ENCODE measurements at regions not wholly inside any gene's neighbourhood (a gene's known extent, or its start where the extent isn't known, plus 50 kb on each side); places are given as distances from the start of the nearest gene placed in this dataset.
"Not testable (repeated sequence)": the region's sequence is repeated elsewhere in the genome, so short reads cannot be mapped to it uniquely, and the experiment has no call there.

DNA sequence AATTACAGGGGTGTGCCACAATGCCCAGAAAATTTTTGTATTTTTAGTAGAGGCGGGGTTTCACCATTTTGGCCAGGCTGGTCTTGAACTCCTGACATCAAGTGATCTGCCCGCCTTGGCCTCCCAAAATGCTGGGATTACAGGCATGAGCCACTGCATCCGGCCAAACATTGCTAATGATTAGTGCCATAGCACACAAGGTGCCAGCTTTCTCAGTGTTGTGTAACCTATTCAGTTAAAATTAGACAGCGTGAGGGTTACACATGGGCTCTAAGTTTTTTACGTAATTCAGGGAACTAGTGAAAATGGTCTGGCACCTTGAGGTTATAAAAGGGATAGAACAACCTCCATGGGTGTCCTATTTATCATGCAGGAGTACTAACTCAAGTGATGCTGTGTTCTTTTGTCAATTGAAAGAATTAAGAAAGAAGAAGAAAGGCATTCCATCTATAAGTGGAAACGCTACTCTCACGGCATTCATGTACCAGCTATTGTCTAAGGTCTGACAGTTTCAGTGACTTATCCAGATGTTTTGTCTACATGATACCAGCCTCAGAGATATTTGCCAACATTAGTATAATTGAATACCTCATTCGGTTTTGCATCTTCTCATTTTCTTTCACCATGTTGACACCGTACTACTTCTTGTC is 84.7 kb downstream of the EOMES start (continued):
- TF ChIP-seq, protein P1, sequence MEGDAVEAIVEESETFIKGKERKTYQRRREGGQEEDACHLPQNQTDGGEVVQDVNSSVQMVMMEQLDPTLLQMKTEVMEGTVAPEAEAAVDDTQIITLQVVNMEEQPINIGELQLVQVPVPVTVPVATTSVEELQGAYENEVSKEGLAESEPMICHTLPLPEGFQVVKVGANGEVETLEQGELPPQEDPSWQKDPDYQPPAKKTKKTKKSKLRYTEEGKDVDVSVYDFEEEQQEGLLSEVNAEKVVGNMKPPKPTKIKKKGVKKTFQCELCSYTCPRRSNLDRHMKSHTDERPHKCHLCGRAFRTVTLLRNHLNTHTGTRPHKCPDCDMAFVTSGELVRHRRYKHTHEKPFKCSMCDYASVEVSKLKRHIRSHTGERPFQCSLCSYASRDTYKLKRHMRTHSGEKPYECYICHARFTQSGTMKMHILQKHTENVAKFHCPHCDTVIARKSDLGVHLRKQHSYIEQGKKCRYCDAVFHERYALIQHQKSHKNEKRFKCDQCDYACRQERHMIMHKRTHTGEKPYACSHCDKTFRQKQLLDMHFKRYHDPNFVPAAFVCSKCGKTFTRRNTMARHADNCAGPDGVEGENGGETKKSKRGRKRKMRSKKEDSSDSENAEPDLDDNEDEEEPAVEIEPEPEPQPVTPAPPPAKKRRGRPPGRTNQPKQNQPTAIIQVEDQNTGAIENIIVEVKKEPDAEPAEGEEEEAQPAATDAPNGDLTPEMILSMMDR (IDR thresholded peaks at IDR 0.05), result no peak
- TF ChIP-seq, protein P2, sequence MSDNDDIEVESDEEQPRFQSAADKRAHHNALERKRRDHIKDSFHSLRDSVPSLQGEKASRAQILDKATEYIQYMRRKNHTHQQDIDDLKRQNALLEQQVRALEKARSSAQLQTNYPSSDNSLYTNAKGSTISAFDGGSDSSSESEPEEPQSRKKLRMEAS (IDR thresholded peaks at IDR 0.05; ENCODE audit: low read depth), result no peak
- TF ChIP-seq MXI1 (IDR thresholded peaks at IDR 0.05; ENCODE audit: low read depth, low read length), result no peak
- no peak for TF ChIP-seq TAF1 (IDR thresholded peaks at IDR 0.05; ENCODE audit: borderline replicate concordance, low read depth, low read length)
- TF ChIP-seq RAD21 (IDR thresholded peaks at IDR 0.05; ENCODE audit: low read length), result no peak
- no peak for TF ChIP-seq RXRA (IDR thresholded peaks at IDR 0.05; ENCODE audit: borderline replicate concordance, low read depth)
- TF ChIP-seq, protein P3, sequence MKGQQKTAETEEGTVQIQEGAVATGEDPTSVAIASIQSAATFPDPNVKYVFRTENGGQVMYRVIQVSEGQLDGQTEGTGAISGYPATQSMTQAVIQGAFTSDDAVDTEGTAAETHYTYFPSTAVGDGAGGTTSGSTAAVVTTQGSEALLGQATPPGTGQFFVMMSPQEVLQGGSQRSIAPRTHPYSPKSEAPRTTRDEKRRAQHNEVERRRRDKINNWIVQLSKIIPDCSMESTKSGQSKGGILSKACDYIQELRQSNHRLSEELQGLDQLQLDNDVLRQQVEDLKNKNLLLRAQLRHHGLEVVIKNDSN (IDR thresholded peaks at IDR 0.05; ENCODE audit: borderline replicate concordance, low read depth), result no peak
- TF ChIP-seq POLR2AphosphoS5 (IDR thresholded peaks at IDR 0.05; ENCODE audit: low read depth, low read length), result no peak
- TF ChIP-seq SMC3 (IDR thresholded peaks at IDR 0.05; ENCODE audit: low read depth, low read length), result no peak
- no peak for TF ChIP-seq TCF12 (IDR thresholded peaks at IDR 0.05)
- no peak for TF ChIP-seq GATA2 (CRISPR knock-in tag; IDR thresholded peaks at IDR 0.05)
- TF ChIP-seq, protein P4, sequence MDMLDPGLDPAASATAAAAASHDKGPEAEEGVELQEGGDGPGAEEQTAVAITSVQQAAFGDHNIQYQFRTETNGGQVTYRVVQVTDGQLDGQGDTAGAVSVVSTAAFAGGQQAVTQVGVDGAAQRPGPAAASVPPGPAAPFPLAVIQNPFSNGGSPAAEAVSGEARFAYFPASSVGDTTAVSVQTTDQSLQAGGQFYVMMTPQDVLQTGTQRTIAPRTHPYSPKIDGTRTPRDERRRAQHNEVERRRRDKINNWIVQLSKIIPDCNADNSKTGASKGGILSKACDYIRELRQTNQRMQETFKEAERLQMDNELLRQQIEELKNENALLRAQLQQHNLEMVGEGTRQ (IDR thresholded peaks at IDR 0.05; ENCODE audit: borderline replicate concordance, low read depth, low read length), result no peak
- TF ChIP-seq RFX5 (IDR thresholded peaks at IDR 0.05; ENCODE audit: low read length), result no peak
- TF ChIP-seq FOXM1 (IDR thresholded peaks at IDR 0.05; ENCODE audit: low read depth), result no peak

DNA sequence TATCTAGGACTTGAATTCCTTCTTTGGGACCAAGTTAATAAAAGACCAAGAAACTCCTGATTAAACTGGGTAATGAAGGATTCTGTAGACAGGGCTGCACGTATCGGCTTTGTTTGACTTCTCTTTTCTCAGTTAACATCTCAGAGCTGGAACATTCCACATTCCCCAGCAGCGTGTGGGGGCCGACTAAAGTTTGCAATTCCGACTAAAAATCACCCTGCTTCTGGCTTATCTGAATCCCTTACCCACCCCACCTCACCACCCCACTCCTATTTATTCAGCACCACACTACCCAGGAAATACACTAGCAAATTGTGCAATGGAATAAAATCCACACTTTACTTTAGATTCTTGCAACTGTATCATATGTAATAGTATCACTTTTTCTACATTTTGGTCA is 87.1 kb downstream of the EOMES start:
- H2AFZ ChIP-seq (ENCODE audit: low read depth); H3K79me2 ChIP-seq (ENCODE audit: insufficient read depth); CTCF ChIA-PET; H3F3A ChIP-seq (replicated peaks; ENCODE audit: insufficient read depth); H3K9me2 ChIP-seq; H3K27me3 ChIP-seq (ENCODE audit: insufficient read depth); H3K4me3 ChIP-seq (ENCODE audit: low read depth in 2 of 2, low read length in 1 of 2); H3K36me3 ChIP-seq (replicated peaks in 1 of 2; ENCODE audit: control insufficient read depth in 1 of 2, insufficient read depth in 2 of 2, low read length in 1 of 2); H3K9me3 ChIP-seq; H3K4me2 ChIP-seq; H3K9ac ChIP-seq; H4K20me1 ChIP-seq (ENCODE audit: insufficient read depth); H3K27ac ChIP-seq (ENCODE audit: low read depth in 2 of 2, low read length in 1 of 2); DNase-seq; POLR2A ChIA-PET; H3K4me1 ChIP-seq (ENCODE audit: control insufficient read depth in 1 of 2, insufficient read depth in 2 of 2, low read depth in 1 of 2, low read length in 1 of 2): not testable (repeated sequence)
- 98% methylated on average over 5 of the region's 5 CpGs for WGBS (ENCODE audit: low lambda C conversion rate)
